ENCODE measurements at regions not wholly inside any gene's neighbourhood (a gene's known extent, or its start where the extent isn't known, plus 50 kb on each side); places are given as distances from the start of the nearest gene placed in this dataset.

DNA sequence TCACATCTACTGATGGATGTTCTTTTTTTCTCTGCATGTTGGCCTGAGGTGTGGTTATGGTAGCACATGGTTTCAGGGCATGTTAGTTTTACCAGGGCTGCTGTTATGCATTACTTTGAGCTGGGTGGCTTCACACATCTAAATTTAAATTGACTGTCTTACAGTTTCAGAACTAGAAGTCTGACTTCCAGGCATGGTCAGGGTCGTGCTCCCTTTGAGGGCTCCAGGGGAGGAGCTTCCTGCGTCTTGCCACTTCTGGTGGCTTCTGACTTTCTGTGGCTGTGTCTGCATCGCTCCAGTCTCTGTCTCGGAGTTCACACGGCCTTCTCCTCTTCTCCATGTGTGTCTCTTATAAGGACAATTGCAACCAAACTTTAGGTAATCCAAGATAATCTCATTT lies 143.9 kb downstream of the GALR1 start:
- TF ChIP-seq ZNF384 (IDR thresholded peaks at IDR 0.05) (no peak), SP1 (IDR thresholded peaks at IDR 0.05) (no peak)
